Left ventricle myocardium superior (tissue), 1 donor: ENCODE measurements at regions not wholly inside any gene's neighbourhood (a gene's known extent, or its start where the extent isn't known, plus 50 kb on each side); places are given as distances from the start of the nearest gene placed in this dataset.
A peak's percentile ranks its signal among the peaks of the same experiment; 100 is the strongest.

Experiments
- ATAC-seq: fragments of 200-7000 bp; cut with Tn5 transposase; one replicate; pipeline ENCODE4 v1.9.1; 2020; ENCODE audit warnings: mild to moderate bottlenecking, moderate library complexity
- DNase-seq: peaks from one replicate; pipeline ENCODE4 v3.0.0-alpha.2; 2020
- intact Hi-C: fragments of 100-400 bp; cut with micrococcal nuclease; formaldehyde crosslinking; loops from one replicate; pipeline ENCODE4 v1.11.0; 2022
- donor health status: DM: no; HTN: yes; CAD: no; lungs with severe emphysema.

DNA sequence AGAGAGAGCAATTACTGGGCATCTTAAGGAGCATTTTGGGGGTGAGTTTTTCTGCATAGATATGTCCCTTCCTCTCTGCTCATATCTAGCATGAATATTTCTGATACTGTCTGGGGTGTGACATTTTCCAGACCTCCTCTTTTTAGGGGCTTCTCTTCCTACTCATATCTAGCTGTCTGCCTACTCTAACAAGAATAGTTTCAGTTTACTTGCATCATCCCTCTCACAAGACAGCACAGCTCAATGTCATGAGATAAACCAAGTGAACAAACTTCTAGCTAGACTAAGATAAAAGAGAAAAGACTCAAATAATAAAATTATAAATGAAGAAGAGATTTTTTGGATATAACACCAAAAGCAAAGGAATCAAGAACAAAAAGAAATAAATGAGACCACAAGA lies 419.5 kb upstream of the SORCS1 start:
- intact Hi-C loops = no loop called here
- DNase-seq (no peak), ATAC-seq (no peak)

DNA sequence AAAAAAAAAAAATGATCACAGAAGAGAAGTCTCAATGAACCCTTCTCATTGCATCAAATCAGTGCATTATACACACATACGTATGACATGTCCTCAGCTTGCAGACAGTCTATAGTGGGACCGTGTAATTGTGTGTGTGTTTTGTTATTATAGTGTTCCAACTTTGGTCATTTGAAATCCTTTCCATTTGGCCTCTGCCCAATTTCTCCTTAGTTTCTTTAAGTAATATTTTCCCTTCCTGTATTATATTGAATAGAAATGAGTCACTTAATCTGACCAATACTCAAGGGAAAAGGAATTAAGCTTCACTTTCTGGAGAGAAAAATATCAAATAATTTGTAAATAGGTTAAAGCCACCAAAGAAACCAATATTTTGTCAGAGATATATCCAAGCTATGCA lies 415.5 kb upstream of the SORCS1 start:
- intact Hi-C loops = no loop called here
- ATAC-seq (no peak), DNase-seq (no peak)

DNA sequence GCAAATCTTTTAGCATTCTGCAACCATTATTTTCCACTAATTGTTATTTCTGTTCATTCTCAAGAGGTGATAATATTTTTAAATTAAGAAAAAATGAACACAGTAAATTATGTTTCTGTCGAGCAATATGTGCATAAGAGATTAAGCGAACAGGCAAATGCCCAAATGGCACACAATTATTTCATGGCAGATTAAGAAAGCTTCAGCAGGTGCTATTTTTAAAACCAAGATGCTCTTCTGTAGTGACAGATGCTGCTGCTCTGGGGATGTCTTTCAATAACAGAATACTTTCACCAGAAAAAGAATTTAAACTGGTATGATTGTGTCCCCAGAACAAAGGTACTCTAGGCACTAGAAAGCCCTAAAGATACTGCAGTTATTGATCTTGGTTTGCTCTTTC lies 412.7 kb upstream of the SORCS1 start:
- no peak for DNase-seq
- no peak for ATAC-seq
- intact Hi-C loops = no loop called here

DNA sequence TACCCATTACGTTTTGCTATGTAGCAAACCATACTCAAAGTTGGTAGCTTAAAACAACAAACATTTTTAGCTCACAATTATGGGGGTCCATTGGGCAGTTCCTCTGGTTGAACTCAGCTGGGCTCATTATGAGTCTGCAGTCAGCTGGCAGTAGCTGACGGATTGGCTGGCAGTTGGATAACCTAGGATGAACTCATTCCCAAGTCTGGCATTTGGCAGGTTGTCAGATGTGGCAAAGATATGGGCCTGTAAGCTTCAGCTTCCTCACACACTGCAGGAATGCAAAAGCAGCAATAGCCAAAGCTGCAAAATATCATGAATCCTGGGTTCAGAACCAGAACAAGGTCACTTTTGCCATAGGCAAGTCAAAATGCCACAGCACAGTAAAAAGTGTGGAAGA lies 412.2 kb upstream of the SORCS1 start:
- DNase-seq = no peak
- ATAC-seq = peak; percentile 83
- intact Hi-C loops = no loop called here

DNA sequence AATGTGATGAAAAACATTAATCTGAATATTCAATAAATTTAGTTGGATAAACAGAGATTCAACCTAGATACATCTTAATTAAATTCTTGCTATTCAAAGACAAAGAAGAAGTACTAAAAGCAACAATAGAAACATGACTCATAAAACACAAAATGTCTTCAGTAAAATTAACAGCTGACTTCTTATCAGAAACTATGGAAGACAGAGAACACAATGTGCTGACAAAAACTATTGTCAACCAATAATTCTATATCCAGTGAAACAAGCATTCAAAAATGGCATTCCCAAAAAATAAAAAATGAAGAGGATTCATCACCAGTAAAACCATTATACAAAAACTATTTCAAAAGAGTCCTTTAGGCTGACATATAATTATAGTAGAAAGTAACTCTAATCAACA lies 400.5 kb upstream of the SORCS1 start:
- no peak for ATAC-seq
- intact Hi-C loops = no loop called here

DNA sequence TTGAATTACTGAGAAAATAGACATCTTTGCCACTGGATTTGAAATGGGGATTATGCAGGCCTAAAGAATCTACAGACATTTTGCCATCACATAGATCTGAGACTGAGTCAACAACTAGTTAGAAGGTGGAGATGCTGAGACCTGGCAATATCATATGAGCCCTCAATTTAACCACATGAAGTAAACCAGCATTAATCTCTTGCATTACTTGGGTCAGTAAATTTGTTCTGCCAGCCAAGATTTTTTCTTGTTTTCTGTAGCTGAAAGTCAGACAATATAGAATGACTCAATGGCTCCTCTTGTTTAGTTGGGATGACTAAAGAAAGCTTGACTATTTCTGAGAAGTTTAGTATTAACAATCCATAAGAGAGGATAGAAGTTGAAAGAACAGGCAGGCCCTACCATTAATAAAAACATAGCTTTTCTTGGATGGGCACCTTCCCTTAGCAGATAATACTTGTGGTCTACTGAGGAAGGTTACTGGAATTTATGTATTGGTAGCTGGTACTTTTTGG lies 396.7 kb upstream of the SORCS1 start:
- ATAC-seq (no peak), DNase-seq (no peak)
- intact Hi-C loops = no loop called here

More for the DNA sequence above, 400.5 kb upstream of the SORCS1 start:
- no peak for DNase-seq

DNA sequence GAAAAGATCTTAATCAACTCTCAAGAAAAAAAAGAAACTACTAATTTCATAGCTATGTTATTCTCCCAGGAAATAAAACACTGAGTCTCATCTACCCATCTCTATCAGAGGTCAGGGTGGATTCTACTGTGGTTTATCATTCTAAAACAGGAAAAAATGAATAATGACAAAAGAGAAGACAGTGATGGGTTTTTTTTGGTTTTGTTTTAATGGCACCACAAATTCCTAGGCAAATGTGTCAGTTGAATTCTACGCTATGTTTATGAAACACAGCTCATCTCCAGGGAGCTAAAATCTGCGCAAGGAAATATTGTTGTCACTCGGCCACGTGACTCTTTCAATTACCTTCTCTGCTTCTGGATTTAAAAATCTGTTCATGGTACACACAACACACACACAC lies 393.4 kb upstream of the SORCS1 start:
- DNase-seq (no peak), ATAC-seq (no peak)
- intact Hi-C loops = no loop called here

DNA sequence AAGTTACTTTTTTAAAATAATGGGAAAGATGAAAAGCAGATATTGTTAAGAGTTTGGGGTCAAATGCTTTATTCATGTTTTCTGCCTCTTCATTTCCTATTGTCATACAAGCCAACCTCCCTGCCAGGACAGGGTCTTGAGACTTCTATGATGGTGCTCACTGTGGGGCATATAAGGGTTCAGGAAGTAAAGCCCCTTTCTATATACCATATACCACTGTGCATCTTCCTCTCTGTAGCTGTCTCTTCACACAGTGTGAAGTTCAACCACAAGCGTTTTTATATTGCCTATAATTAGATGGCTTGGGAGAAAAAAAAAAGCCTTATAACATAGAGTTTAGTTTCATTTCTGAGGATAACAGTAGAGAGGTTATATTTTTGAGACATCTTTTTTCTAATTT lies 389.8 kb upstream of the SORCS1 start:
- ATAC-seq (no peak), DNase-seq (no peak)
- intact Hi-C loops = no loop called here

DNA sequence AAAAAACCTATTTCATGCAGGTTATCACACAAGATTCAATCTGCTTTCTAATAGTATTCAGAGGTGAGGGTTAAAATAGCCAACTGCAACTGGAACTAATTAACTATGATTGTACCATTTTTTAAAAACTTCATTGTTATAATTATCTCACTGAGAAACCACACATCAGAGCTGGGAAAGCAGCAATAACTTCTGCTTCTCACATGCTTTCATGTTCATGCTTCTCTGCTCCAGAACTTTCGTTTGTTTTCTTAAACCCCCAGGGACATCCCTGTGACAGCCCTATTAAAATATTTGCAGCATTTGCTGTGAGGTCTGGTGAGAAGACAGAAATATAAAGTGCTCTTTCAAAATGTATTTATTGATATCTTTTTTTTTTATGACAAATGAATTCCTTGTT lies 389.0 kb upstream of the SORCS1 start:
- DNase-seq (no peak), ATAC-seq (no peak)
- intact Hi-C loops = no loop called here

DNA sequence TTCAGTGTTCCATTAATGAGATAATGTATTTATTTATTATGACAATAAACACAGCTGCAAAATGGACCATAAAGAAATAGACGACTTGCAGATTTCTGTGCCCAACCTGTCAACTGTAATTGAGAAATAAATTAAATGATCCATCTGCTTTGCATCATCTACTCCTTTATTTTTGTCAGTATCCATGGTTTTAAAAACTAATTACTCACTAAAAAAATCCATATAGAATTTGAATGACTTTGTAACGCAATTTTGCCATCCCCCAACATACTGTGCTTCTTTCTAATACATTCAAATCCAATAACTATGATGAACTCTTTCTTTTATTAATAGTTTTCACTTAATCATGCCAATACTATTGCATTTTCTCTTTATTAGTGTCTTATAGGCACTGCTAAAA lies 388.5 kb upstream of the SORCS1 start:
- DNase-seq = no peak

DNA sequence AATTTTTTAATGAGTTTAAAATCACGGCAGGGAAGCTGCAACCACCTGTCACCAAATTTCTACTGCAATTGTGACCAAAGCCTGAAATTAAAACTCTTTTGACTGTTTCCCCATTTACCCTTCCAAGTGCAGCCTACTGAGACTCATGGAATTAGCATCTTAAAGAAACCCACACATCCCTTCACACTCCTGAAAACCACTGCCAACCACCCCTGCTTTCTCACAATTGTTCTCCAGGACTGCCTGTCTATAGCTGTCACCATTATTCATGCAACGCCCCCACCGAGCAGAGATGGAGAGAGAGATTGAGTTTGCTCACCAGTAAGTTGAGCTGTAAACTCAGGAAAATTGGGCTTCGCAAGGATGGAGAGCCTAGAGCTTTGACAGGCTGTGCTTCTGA lies 383.8 kb upstream of the SORCS1 start:
- intact Hi-C loops = no loop called here

More for the DNA sequence above, 388.5 kb upstream of the SORCS1 start:
- intact Hi-C loops = no loop called here
- ATAC-seq = no peak

DNA sequence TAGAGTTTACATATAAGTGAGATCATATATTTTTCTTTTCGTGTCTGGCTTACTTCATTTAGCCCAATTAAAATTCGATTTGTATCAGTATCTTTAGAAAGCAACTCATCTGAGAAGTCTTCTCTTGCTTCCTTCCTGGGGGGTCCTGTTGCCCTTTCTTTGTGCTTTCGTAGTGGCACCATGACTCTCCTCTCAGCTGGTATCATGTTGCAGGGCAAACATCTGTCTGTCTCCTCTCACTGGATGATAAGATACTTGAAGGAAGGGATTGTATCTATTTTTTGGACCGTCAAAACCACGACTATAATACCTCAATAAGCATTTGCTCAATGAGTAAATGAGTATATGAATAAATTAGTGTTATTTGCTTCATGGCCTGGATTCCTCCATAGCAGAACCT lies 382.5 kb upstream of the SORCS1 start:
- DNase-seq = no peak
- no peak for ATAC-seq
- intact Hi-C loops = no loop called here

More for the DNA sequence above, 383.8 kb upstream of the SORCS1 start:
- DNase-seq = no peak
- no peak for ATAC-seq

DNA sequence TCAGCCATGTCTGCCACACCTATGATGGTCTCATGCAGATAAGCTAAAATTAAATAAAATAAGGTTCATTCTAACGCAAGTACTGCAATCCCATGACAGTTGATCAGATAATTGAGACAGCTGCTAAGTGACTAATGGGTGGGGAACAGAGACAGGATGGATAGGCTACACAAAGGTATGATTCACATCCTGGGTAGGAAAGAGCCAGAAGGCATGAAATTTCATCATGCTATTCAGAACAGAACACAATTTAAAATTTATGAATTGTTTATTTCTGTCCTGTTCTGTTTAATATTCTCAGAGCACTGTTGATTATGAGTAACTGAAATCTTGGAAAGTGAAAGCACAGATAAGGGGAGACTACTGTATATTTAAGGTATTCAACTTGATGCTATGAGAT lies 381.8 kb upstream of the SORCS1 start:
- ATAC-seq (no peak), DNase-seq (no peak)
- intact Hi-C loops = no loop called here

DNA sequence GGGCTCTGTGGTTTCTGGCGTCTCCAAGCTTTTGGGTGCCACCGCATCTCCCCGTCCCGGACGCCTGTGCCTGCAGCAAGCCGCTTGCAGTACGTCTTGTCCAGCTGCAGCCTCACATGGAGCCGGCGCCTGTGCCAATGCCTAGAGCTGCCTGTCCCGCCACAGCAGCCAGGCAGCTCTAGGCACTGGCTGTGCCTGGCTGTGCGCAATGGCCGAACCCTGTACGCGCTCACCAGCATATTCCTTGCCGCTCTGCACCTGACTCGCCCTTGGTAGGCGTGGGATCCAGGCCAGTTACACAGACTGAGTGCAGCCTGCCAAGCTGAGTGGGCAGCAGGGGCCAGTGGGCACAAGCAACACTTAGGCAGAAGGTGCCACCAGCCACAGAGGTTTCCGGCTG lies 381.2 kb upstream of the SORCS1 start:
- intact Hi-C loops = no loop called here
- ATAC-seq = no peak

DNA sequence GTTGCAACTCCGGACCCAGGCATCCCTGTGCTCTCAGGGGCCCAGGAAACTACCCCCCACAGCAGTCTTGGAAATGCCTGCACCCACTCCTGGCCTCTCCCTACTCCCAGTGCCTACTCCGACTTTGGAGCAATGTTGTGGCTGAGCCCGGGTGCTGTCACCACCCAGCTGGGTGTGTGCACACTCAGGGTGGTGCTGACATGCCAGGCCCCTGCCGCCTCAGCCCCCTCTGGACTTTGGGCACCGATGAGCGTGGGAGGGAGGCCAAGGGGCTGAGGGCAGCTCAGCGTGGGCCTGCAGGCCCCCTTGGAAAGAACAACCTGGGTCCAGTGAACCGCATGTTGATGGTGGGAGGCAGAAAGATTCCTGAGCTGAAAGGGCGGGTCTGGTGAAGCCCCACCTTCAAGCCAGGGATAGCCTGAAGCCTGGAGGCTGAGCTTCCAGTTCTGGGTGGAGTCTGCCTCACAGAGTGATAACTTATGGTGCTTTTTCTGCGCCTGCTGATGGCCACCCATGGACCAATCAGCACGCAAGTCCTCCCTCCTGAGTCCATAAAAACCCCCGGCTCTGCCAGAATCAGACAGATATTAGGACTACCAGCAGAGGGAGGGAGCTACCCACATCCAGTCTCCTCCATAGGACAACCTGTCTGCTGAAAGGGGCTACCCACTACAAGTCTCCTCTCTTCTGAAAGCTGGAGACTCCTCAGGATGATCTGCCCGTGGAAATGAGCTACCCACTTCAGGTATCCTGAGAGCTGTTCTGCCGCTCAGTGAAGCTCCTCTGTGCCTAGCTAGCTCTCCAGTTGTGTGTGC lies 380.4 kb upstream of the SORCS1 start:
- peak; percentile 19 for DNase-seq
- no peak for ATAC-seq
- intact Hi-C loops = no loop called here

More for the DNA sequence above, 381.2 kb upstream of the SORCS1 start:
- DNase-seq = peak; percentile 15

DNA sequence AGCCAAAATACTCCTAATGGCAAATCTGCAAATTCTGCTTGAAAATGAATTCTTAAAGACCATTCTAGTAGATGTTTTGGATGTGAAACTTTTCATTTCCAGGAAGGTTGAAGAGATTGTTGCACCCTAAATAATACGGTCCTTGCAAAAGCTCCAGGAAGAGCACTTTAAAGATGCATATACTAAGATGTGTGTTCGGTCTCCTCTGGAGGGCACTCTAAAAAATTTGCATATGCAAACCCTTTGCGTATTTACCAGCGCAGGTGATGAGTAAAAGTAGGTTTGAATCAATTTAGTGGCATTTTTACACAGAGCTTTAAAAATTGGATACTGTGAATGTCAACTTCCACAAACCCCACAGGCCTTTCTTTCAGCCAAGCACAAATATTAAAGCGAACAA lies 378.1 kb upstream of the SORCS1 start:
- intact Hi-C loops = no loop called here
- no peak for DNase-seq
- no peak for ATAC-seq

DNA sequence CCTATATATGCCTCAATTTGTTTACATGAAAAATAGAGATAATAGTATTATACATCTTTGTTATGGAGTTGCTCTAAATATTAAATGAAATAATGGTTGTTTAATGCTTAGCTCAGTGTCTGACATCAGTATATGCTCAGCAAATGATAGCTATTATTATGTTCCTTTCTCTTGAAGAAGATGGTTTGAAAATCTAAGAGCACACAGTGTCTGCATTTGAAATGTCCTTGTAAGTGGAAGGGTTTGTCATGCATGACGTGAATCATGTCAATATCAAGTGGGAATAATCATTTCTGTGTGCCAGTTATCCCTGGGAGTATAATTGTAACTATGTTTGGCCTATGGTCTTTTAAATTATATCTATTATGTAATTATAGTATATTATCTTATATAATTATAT lies 377.5 kb upstream of the SORCS1 start:
- intact Hi-C loops = no loop called here
- DNase-seq (no peak), ATAC-seq (no peak)

DNA sequence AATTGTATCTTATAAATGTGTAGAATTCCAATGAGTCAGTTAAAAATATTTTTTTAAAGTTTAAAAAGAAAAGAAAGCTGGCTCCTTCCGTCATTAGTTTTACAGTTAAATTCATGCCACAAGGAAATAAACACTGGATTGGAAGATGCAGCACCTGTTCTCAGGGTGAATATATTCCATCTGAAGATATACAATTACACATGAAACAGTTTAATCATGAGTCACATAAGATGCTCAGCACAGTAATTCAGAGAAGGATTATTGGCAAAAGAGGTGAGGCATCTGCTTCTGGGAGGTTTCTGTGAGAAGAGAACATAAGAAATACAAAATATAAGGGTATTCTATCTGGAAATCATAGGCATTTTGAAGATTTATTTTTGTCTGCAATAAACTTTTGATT lies 376.5 kb upstream of the SORCS1 start:
- no peak for DNase-seq
- ATAC-seq = no peak
- intact Hi-C loops = no loop called here

DNA sequence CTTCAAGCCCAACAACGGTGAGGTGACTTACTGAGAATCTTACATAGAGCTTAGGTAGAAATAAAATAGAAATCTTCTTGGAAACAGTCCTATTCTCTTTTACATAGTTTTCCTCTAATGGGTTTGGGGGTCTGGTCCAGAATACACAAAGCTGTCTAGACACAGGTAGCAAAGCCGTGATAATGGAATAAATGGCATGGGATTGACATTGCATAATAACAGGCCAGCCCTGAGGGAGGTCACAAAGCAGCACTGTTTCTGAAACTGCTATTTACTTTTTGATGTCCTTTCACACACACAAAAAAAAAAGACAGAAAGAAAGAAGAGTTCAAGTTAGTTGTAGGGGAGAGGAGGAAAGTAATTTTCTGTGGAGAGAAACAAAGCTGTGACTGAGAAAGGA lies 364.8 kb upstream of the SORCS1 start:
- intact Hi-C loops = no loop called here
- DNase-seq (no peak), ATAC-seq (no peak)

DNA sequence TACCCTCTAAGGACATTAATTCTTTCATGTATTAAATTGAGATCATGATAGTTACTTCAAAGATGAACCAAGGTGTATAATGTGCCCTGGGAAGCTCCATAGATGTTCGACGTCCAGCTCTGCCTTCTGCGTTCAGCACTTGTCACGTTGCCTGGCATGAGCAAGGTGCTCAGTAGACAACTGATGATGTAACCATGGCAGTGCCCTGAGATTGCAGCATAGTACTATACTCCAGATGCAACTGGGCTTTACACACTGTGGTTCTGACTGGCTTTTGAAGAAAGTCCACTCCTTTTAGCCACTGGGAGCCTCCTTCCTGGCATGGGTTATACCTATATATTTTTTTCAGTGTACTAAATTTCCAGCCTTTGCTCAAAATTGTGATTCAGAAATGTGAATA lies 355.8 kb upstream of the SORCS1 start:
- ATAC-seq (no peak), DNase-seq (no peak)
- intact Hi-C loops = no loop called here

DNA sequence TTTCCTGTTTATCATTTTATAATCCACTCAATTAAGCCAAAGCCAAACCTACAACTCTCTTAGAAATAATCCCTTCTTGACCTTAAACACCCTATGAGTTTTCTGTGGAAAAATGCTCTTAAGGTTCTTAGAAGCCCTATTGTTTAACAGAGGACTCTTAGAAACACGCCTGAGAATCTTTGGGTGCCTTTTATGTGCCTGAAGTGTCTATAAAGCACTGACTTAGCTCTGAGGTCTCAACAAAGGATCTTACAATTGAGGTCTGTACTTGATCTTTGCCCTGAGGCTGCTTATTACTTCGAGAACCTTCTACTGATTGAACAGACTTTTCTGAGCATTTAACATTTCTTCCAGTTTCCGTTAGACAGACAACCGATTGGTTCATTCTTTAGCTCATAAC lies 353.3 kb upstream of the SORCS1 start:
- ATAC-seq (no peak), DNase-seq (no peak)
- intact Hi-C loops = no loop called here
